22Rv1 (cell line): ENCODE measurements at regions not wholly inside any gene's neighbourhood (a gene's known extent, or its start where the extent isn't known, plus 50 kb on each side); places are given as distances from the start of the nearest gene placed in this dataset.

Source experiments
- CTCF ChIP-seq: fragments of 450-650 bp; IDR thresholded peaks from 2 replicates; pipeline ENCODE4 v1.5.1; 2017; ENCODE audit warnings: mild to moderate bottlenecking
- ZFX ChIP-seq: fragments of 450-650 bp; IDR thresholded peaks from 2 replicates; pipeline ENCODE4 v1.6.1; 2017; ENCODE audit warnings: antibody characterized with exemption, borderline replicate concordance

GRCh38 chr12:45591635-45592034 lies 137.9 kb upstream of the ARID2 start:
- TF ChIP-seq CTCF (no peak), ZFX (no peak)
